ENCODE measurements at regions not wholly inside any gene's neighbourhood (a gene's known extent, or its start where the extent isn't known, plus 50 kb on each side); places are given as distances from the start of the nearest gene placed in this dataset.

DNA sequence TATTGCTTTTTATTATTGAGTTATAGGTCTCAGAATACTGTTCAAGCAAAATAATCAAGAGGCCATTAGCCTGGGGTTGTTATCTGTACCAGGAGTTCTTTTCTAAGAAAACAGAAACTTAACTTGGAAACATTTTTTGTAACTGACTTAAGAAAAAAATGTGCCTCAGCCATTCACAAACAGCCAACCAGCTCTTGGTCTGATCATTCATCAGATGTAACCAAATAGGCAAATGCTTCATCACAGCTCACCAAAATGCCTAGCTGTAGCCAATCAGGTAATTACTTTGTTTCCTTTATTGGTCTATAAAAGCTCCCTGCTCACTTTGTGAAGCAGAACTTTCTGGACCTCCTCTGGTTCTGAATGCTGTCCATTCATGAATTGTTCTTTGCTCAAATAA, 387.7 kb downstream of the FAT4 start:
- TF ChIP-seq POLR2AphosphoS5 (IDR thresholded peaks at IDR 0.05) (no peak), POLR2A (IDR thresholded peaks at IDR 0.05) (no peak), EP300 (IDR thresholded peaks at IDR 0.05) (no peak)
- TF ChIP-seq, protein P1, sequence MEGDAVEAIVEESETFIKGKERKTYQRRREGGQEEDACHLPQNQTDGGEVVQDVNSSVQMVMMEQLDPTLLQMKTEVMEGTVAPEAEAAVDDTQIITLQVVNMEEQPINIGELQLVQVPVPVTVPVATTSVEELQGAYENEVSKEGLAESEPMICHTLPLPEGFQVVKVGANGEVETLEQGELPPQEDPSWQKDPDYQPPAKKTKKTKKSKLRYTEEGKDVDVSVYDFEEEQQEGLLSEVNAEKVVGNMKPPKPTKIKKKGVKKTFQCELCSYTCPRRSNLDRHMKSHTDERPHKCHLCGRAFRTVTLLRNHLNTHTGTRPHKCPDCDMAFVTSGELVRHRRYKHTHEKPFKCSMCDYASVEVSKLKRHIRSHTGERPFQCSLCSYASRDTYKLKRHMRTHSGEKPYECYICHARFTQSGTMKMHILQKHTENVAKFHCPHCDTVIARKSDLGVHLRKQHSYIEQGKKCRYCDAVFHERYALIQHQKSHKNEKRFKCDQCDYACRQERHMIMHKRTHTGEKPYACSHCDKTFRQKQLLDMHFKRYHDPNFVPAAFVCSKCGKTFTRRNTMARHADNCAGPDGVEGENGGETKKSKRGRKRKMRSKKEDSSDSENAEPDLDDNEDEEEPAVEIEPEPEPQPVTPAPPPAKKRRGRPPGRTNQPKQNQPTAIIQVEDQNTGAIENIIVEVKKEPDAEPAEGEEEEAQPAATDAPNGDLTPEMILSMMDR (IDR thresholded peaks at IDR 0.05): no peak

Data from suprapubic skin (tissue), 4 donors.